ENCODE measurements at regions not wholly inside any gene's neighbourhood (a gene's known extent, or its start where the extent isn't known, plus 50 kb on each side); places are given as distances from the start of the nearest gene placed in this dataset.

- H3K36me3 Mint-ChIP-seq = peaks cover 2% of the 10 kb centered on the region
- H3K9me3 Mint-ChIP-seq = no peaks in the 10 kb centered on the region
- no peak overlapping the region for H3K4me3 Mint-ChIP-seq
- H3K27ac Mint-ChIP-seq = no peak overlapping the region
- CTCF ChIA-PET = no interaction called here
- DNase-seq = no peak
- no peaks in the 10 kb centered on the region for H3K4me1 Mint-ChIP-seq
- H3K27me3 Mint-ChIP-seq = no peaks in the 10 kb centered on the region
Measured at GRCh38 chr9:110115341-110115820, 92.6 kb downstream of the C9orf152 start.

DNA sequence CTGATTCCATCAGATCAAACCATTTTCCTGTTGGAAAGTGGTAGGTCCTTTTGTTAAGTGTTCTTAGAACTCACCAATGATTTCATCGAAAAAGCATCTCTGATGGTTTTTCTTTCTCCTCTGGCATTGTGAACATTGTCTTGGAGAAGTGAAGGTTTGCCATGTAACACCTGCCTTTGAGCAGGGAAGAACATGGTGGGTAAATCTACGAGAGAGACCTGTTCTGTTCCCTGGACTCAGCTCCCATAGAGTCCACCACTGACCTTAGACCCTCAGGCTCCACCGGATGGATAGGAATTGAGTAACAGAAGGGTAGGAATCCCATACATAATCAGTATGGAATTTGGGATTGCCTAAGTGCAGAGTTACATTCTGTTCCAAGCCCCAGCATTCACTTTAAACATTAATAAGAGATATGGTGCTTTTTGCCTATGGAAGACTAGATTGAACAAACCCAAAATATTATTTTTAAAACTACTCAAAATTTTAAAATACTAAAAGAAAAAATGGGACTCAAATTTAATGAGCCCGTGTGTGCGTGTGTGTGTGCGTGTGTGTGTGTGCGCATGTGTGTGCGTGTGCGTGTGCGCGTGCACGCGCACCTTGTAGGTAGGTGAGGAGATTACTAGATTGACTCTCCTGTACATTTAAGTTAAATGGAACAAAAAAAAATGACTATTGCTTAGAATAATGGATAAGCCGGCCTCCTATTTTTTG is 92.0 kb downstream of the C9orf152 start:
- no peak overlapping the region for H3K4me3 Mint-ChIP-seq
- no peaks in the 10 kb centered on the region for H3K27me3 Mint-ChIP-seq
- no peaks in the 10 kb centered on the region for H3K9me3 Mint-ChIP-seq
- no peak overlapping the region for H3K27ac Mint-ChIP-seq
- no peak for DNase-seq
- CTCF ChIA-PET = no interaction called here
- peaks cover 2% of the 10 kb centered on the region for H3K36me3 Mint-ChIP-seq
- no peaks in the 10 kb centered on the region for H3K4me1 Mint-ChIP-seq

DNA sequence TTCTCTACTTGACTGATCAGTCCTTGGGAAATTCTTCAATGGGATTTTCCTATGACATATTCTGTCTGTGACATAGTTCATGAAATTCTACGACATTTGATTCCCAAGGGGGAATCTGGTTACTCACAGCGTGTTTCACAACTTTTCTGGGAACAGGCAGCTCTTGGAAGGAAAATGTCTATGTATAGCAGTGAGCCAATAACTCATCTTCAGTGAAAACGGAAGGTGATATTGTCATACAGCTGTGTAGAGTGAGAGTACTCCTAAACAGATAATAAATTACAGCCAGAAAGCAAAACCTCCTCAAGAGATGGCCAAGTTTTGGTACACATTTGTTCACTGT is 91.4 kb downstream of the C9orf152 start:
- Mint-ChIP-seq H3K27ac (no peak overlapping the region), H3K4me1 (no peaks in the 10 kb centered on the region), H3K4me3 (no peak overlapping the region), H3K36me3 (peaks cover 2% of the 10 kb centered on the region), H3K9me3 (no peaks in the 10 kb centered on the region), H3K27me3 (no peaks in the 10 kb centered on the region)
- no peak for DNase-seq
- CTCF ChIA-PET = no interaction called here

GRCh38 chr9:110121170-110121569 is 86.8 kb downstream of the C9orf152 start:
- Mint-ChIP-seq H3K9me3 (no peaks in the 10 kb centered on the region), H3K27ac (no peak overlapping the region), H3K4me1 (peaks cover 24% of the 10 kb centered on the region), H3K4me3 (no peak overlapping the region), H3K36me3 (peaks cover 10% of the 10 kb centered on the region), H3K27me3 (no peaks in the 10 kb centered on the region)
- no peak for DNase-seq
- CTCF ChIA-PET = no interaction called here

DNA sequence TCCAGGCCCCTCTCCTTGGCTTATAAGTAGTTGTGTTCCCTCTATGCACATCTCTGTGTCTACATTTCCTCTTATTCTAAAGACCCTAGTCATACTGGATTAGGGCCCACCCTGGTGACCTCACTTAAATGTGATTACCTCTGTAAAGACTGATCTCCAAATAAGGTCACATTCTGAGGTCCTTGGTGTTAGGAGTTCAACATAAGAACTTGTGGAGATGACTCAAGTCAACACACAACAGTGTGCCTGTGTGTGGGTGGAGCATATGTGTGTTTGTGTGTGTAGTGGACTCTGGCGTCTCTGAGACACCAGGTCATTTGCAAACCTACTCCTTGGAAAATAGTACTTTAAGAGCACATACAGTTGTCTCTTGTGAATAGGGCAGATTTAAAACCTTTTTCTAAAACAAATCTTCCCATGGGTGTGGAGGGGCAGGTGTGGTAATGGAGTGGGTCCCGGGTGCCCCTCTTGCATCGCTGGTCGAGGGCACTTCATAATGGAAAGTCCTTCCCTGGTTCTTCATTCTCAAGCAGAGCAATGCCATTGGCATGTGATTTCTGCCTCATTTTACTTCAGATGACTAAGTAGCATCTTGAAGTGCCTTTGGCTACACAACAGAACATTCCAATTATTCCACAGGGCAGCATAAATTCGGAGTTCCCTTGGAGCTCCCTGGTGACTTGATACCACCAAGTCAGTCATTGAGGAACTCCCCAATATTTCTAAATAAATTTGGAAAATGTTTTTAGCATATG is 84.4 kb downstream of the C9orf152 start:
- H3K4me1 Mint-ChIP-seq = peaks cover 42% of the 10 kb centered on the region
- DNase-seq = no peak

GRCh38 chr9:110124439-110124838 is 83.5 kb downstream of the C9orf152 start:
- Mint-ChIP-seq H3K4me1 (peaks cover 46% of the 10 kb centered on the region), H3K36me3 (peaks cover 10% of the 10 kb centered on the region), H3K9me3 (no peaks in the 10 kb centered on the region), H3K4me3 (no peak overlapping the region), H3K27me3 (no peaks in the 10 kb centered on the region), H3K27ac (no peak overlapping the region)
- CTCF ChIA-PET = no interaction called here
- DNase-seq = no peak

More for the DNA sequence above, 84.4 kb downstream of the C9orf152 start:
- Mint-ChIP-seq H3K9me3 (no peaks in the 10 kb centered on the region), H3K4me3 (no peak overlapping the region), H3K27me3 (no peaks in the 10 kb centered on the region), H3K36me3 (peaks cover 10% of the 10 kb centered on the region), H3K27ac (no peak overlapping the region)
- CTCF ChIA-PET = no interaction called here

DNA sequence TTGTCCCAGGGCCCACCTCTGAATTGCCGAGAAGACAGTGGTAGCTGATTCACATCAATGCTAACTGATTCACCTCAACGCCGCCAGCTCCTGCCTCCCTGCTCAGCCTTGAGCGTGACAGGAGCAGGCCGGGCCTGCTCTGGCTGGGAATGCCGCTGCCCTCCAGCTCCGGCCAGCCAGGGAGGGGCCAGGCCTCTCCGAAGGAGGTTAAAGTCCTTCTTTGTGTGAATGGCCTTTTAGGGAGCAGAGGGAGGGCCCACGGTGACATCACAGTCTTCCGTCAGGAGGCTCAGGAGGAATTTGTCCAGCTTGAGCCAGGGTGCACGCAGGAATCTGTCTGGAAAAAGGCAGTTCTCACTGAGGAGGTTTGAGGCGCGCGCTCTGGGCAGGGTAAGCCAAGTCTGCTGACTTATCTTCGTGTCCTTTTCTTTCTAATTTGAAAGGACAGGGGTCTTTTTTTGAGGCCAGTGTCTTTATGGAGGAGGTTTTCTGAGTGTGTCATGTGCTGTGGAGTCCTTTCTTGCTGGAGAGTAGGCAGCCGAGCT is 82.7 kb downstream of the C9orf152 start:
- H3K36me3 Mint-ChIP-seq = peaks cover 12% of the 10 kb centered on the region
- CTCF ChIA-PET = interaction anchor here (1.5 kb wide), 1 partner anchor 222 kb away, joined by 6 read pairs; no protein-coding TSS in a partner anchor
- H3K27me3 Mint-ChIP-seq = no peaks in the 10 kb centered on the region
- H3K27ac Mint-ChIP-seq = peak overlapping the region; percentile 83
- no peak overlapping the region for H3K4me3 Mint-ChIP-seq
- peaks cover 50% of the 10 kb centered on the region for H3K4me1 Mint-ChIP-seq
- H3K9me3 Mint-ChIP-seq = no peaks in the 10 kb centered on the region
- DNase-seq = no peak

DNA sequence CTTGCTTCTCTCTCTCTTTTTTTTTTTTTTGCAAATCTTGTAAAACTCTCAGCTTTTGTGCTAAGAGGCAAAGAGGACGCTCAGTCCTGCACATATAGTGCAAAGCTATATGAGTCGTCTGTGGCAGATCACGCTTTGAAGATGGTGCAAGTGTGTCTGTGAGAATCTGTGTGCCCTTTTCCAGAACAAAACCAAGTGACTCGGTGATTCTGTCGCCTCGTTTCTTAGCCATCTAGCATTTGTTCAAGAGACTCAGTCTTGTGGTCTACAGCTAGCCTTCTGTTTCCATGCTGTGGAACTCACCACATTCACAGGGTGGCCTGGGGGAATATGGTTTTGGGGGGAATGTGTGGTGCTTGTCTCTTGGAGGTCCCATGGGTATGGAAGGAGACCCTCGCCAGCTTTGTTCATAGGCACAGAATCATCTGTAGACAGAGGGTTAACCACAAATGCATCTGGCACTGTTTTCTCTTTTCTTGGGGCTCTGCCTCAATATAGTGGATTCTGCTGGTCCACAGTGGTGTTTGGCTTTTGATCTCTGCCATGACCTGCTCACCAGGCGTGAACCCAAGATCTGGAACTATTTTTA is 82.1 kb downstream of the C9orf152 start:
- CTCF ChIA-PET = interaction anchor here (0.8 to 1.5 kb wide), 3 partner anchors 16 to 223 kb away, joined by 3 to 6 read pairs (median 3); no protein-coding TSS in a partner anchor

DNA sequence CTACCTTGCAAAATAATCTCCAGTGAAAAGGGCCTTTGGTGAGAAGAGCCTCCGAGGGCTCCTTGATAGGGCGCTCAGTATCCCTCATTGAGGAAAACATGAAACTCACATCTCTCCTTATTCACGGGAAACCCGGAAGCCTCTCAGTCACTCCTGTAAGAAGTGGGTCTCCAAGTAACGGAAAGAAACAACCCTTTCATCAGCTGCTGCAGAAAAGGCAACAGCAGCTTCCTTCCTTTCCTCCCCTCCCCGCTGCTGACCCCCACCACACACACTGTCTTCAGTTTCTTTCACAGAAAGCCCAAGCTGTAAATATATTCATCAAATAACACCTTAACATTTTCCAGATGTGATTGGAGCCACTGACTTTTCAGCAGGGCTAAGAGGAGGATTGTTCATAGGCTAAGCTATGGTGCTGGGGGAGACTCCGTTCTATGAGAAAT is 81.4 kb downstream of the C9orf152 start:
- Mint-ChIP-seq H3K27ac (peak overlapping the region; percentile 83), H3K4me3 (peak overlapping the region; percentile 54), H3K9me3 (no peaks in the 10 kb centered on the region), H3K27me3 (no peaks in the 10 kb centered on the region), H3K4me1 (peaks cover 50% of the 10 kb centered on the region), H3K36me3 (peaks cover 16% of the 10 kb centered on the region)
- CTCF ChIA-PET = interaction anchor here (0.8 to 1.5 kb wide), 3 partner anchors 16 to 223 kb away, joined by 3 to 6 read pairs (median 3); no protein-coding TSS in a partner anchor
- peak; percentile 38 for DNase-seq

More for the DNA sequence above, 82.1 kb downstream of the C9orf152 start:
- Mint-ChIP-seq H3K9me3 (no peaks in the 10 kb centered on the region), H3K27ac (peak overlapping the region; percentile 83), H3K27me3 (no peaks in the 10 kb centered on the region), H3K4me3 (peak overlapping the region; percentile 54), H3K36me3 (peaks cover 16% of the 10 kb centered on the region), H3K4me1 (peaks cover 50% of the 10 kb centered on the region)
- no peak for DNase-seq

- no peak for DNase-seq
- H3K36me3 Mint-ChIP-seq = peaks cover 18% of the 10 kb centered on the region
- H3K27me3 Mint-ChIP-seq = no peaks in the 10 kb centered on the region
- H3K9me3 Mint-ChIP-seq = no peaks in the 10 kb centered on the region
- no peak overlapping the region for H3K4me3 Mint-ChIP-seq
- H3K4me1 Mint-ChIP-seq = peaks cover 53% of the 10 kb centered on the region
- CTCF ChIA-PET = interaction anchor here (0.8 to 1.5 kb wide), 3 partner anchors 15 to 224 kb away, joined by 3 to 6 read pairs (median 3); no protein-coding TSS in a partner anchor
- peak overlapping the region; percentile 83 for H3K27ac Mint-ChIP-seq
Measured at GRCh38 chr9:110126986-110127864, 80.7 kb downstream of the C9orf152 start.

- no peaks in the 10 kb centered on the region for H3K9me3 Mint-ChIP-seq
- peaks cover 15% of the 10 kb centered on the region for H3K36me3 Mint-ChIP-seq
- no peak overlapping the region for H3K27ac Mint-ChIP-seq
- H3K27me3 Mint-ChIP-seq = no peaks in the 10 kb centered on the region
- peaks cover 48% of the 10 kb centered on the region for H3K4me1 Mint-ChIP-seq
- CTCF ChIA-PET = interaction anchor here (0.9 kb wide), 1 partner anchor 241 kb away, joined by 3 read pairs; no protein-coding TSS in a partner anchor
- H3K4me3 Mint-ChIP-seq = no peak overlapping the region
- DNase-seq = no peak
Measured at GRCh38 chr9:110128664-110129329, 79.2 kb downstream of the C9orf152 start.

DNA sequence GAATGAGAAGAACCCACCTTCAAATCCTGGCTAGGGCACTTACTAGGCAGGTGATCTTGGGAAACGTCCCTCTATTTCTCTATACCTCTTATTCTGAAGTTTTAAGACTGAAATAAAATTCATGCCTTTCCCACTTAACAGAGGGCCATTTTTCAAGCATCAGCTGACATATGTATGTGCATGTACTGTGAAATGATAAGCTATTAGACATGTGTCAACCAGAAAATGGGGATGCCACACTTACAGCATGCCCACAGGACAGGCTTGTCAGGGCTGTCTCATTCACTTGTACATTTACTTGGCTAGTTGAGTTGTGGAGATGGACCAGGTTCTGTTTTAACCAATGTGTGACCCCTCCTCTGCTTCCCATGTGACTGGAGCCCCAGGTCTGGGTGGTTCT is 78.5 kb downstream of the C9orf152 start:
- H3K4me1 Mint-ChIP-seq = peaks cover 44% of the 10 kb centered on the region
- peaks cover 16% of the 10 kb centered on the region for H3K36me3 Mint-ChIP-seq
- H3K27me3 Mint-ChIP-seq = no peaks in the 10 kb centered on the region
- no peak for DNase-seq
- H3K4me3 Mint-ChIP-seq = no peak overlapping the region
- H3K27ac Mint-ChIP-seq = no peak overlapping the region
- no peaks in the 10 kb centered on the region for H3K9me3 Mint-ChIP-seq
- CTCF ChIA-PET = interaction anchor here (0.9 kb wide), 1 partner anchor 242 kb away, joined by 3 read pairs; no protein-coding TSS in a partner anchor

DNA sequence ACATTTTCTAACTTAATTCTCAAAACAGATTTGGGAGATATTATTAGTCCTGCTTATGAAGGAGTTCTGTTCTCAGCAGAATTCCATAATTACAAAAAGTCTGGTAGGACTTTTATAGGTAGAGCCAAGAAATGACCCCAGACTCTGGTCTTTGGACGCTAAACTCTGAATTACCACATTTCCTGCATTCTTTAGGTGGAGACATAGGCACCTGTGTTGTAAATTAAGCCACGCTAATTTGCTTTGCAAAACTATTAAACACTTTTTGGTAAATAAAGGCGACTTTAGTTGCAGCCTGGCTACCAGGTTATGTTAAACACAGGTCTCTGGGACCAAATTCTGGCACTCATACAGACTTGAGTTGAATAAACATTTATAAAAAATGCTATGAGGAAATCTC is 77.7 kb downstream of the C9orf152 start:
- peaks cover 39% of the 10 kb centered on the region for H3K4me1 Mint-ChIP-seq
- H3K27me3 Mint-ChIP-seq = no peaks in the 10 kb centered on the region
- no peak overlapping the region for H3K4me3 Mint-ChIP-seq
- no peak for DNase-seq
- H3K36me3 Mint-ChIP-seq = peaks cover 16% of the 10 kb centered on the region
- H3K9me3 Mint-ChIP-seq = no peaks in the 10 kb centered on the region
- CTCF ChIA-PET = interaction anchor here (1.5 kb wide), 1 partner anchor 13 kb away, joined by 5 read pairs; no protein-coding TSS in a partner anchor
- H3K27ac Mint-ChIP-seq = no peak overlapping the region
